ENCODE measurements at regions not wholly inside any gene's neighbourhood (a gene's known extent, or its start where the extent isn't known, plus 50 kb on each side); places are given as distances from the start of the nearest gene placed in this dataset.

GRCh38 chr13:58083064-58083463 is 451.5 kb downstream of the PCDH17 start:
- DNase-seq (ENCODE audit: low spot score) = no peak
- Histone ChIP-seq H3K27ac (ENCODE audit: low read depth) (no peak overlapping the region), H2AFZ (no peak overlapping the region), H3F3A (replicated peaks; ENCODE audit: low read depth) (no peaks in the 10 kb centered on the region), H3K4me1 (ENCODE audit: insufficient read depth) (peaks cover 10% of the 10 kb centered on the region; the same call in 1 of the 2 replicates), H3K9me2 (ENCODE audit: insufficient read depth) (no peaks in the 10 kb centered on the region), H3K36me3 (ENCODE audit: insufficient read depth) (no peaks in the 10 kb centered on the region), H3K79me2 (replicated peaks; ENCODE audit: insufficient read depth) (no peaks in the 10 kb centered on the region), H3K4me2 (no peak overlapping the region), H3K4me3 (no peak overlapping the region), H4K20me1 (replicated peaks; ENCODE audit: insufficient read depth) (no peaks in the 10 kb centered on the region), H3K27me3 (ENCODE audit: insufficient read depth) (no peaks in the 10 kb centered on the region)
- TF ChIP-seq POLR2AphosphoS5 (IDR thresholded peaks at IDR 0.05; ENCODE audit: low read depth) (no peak), REST (IDR thresholded peaks at IDR 0.05; ENCODE audit: unreplicated experiment) (no peak), ZNF114 (CRISPR knock-in tag; IDR thresholded peaks at IDR 0.05) (no peak), JUNB (IDR thresholded peaks at IDR 0.05; ENCODE audit: unreplicated experiment) (no peak), EZH2phosphoT487 (IDR thresholded peaks at IDR 0.05; ENCODE audit: unreplicated experiment) (no peak), STAT1 (IDR thresholded peaks at IDR 0.05; ENCODE audit: unreplicated experiment) (no peak), NANOG (IDR thresholded peaks at IDR 0.05; ENCODE audit: borderline replicate concordance) (no peak), CTCF (conservative IDR thresholded peaks at IDR 0.05; ENCODE audit: low read depth in 2 of 2) (no peak), EZH2 (IDR thresholded peaks at IDR 0.05; ENCODE audit: low read depth, unreplicated experiment) (no peak), CREB1 (CRISPR knock-in tag; IDR thresholded peaks at IDR 0.05; ENCODE audit: low read depth) (no peak), ZNF331 (CRISPR knock-in tag; IDR thresholded peaks at IDR 0.05; ENCODE audit: low read depth) (no peak)
- TF ChIP-seq, protein P1, sequence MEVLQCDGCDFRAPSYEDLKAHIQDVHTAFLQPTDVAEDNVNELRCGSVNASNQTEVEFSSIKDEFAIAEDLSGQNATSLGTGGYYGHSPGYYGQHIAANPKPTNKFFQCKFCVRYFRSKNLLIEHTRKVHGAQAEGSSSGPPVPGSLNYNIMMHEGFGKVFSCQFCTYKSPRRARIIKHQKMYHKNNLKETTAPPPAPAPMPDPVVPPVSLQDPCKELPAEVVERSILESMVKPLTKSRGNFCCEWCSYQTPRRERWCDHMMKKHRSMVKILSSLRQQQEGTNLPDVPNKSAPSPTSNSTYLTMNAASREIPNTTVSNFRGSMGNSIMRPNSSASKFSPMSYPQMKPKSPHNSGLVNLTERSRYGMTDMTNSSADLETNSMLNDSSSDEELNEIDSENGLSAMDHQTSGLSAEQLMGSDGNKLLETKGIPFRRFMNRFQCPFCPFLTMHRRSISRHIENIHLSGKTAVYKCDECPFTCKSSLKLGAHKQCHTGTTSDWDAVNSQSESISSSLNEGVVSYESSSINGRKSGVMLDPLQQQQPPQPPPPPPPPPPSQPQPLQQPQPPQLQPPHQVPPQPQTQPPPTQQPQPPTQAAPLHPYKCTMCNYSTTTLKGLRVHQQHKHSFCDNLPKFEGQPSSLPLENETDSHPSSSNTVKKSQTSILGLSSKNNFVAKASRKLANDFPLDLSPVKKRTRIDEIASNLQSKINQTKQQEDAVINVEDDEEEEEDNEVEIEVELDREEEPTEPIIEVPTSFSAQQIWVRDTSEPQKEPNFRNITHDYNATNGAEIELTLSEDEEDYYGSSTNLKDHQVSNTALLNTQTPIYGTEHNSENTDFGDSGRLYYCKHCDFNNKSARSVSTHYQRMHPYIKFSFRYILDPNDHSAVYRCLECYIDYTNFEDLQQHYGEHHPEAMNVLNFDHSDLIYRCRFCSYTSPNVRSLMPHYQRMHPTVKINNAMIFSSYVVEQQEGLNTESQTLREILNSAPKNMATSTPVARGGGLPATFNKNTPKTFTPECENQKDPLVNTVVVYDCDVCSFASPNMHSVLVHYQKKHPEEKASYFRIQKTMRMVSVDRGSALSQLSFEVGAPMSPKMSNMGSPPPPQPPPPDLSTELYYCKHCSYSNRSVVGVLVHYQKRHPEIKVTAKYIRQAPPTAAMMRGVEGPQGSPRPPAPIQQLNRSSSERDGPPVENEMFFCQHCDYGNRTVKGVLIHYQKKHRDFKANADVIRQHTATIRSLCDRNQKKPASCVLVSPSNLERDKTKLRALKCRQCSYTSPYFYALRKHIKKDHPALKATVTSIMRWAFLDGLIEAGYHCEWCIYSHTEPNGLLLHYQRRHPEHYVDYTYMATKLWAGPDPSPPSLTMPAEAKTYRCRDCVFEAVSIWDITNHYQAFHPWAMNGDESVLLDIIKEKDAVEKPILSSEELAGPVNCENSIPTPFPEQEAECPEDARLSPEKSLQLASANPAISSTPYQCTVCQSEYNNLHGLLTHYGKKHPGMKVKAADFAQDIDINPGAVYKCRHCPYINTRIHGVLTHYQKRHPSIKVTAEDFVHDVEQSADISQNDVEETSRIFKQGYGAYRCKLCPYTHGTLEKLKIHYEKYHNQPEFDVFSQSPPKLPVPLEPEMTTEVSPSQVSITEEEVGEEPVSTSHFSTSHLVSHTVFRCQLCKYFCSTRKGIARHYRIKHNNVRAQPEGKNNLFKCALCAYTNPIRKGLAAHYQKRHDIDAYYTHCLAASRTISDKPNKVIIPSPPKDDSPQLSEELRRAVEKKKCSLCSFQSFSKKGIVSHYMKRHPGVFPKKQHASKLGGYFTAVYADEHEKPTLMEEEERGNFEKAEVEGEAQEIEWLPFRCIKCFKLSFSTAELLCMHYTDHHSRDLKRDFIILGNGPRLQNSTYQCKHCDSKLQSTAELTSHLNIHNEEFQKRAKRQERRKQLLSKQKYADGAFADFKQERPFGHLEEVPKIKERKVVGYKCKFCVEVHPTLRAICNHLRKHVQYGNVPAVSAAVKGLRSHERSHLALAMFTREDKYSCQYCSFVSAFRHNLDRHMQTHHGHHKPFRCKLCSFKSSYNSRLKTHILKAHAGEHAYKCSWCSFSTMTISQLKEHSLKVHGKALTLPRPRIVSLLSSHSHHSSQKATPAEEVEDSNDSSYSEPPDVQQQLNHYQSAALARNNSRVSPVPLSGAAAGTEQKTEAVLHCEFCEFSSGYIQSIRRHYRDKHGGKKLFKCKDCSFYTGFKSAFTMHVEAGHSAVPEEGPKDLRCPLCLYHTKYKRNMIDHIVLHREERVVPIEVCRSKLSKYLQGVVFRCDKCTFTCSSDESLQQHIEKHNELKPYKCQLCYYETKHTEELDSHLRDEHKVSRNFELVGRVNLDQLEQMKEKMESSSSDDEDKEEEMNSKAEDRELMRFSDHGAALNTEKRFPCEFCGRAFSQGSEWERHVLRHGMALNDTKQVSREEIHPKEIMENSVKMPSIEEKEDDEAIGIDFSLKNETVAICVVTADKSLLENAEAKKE (CRISPR knock-in tag; IDR thresholded peaks at IDR 0.05) = no peak
- TF ChIP-seq, protein P2, sequence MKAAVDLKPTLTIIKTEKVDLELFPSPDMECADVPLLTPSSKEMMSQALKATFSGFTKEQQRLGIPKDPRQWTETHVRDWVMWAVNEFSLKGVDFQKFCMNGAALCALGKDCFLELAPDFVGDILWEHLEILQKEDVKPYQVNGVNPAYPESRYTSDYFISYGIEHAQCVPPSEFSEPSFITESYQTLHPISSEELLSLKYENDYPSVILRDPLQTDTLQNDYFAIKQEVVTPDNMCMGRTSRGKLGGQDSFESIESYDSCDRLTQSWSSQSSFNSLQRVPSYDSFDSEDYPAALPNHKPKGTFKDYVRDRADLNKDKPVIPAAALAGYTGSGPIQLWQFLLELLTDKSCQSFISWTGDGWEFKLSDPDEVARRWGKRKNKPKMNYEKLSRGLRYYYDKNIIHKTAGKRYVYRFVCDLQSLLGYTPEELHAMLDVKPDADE (IDR thresholded peaks at IDR 0.05) = no peak
- peaks cover 11% of the 10 kb centered on the region; the same call in 2 of the 3 replicates for H3K4me1 Mint-ChIP-seq
- no peaks in the 10 kb centered on the region for H3K27me3 Mint-ChIP-seq (ENCODE audit: insufficient read depth, low read depth, poor library complexity)
- no peaks in the 10 kb centered on the region for H3K36me3 Mint-ChIP-seq (ENCODE audit: low read depth)
- no peak for ATAC-seq
- peak overlapping the region; percentile 30; the same call in 1 of the 2 replicates for H3K27ac Mint-ChIP-seq
- H3K4me3 Mint-ChIP-seq = no peak overlapping the region
- H3K9me3 Mint-ChIP-seq = no peaks in the 10 kb centered on the region

All from GM23338 (cell line).